AG04450 (cell line): ENCODE measurements at regions not wholly inside any gene's neighbourhood (a gene's known extent, or its start where the extent isn't known, plus 50 kb on each side); places are given as distances from the start of the nearest gene placed in this dataset.

Experiments
- CTCF ChIA-PET: fragments of 300-600, 350-600 bp; formaldehyde crosslinking; extraction: SDS; loops from one replicate; lab custom pipeline; 2022; ENCODE audit warnings: antibody characterized with exemption, inconsistent platforms; lab: Charles Lee
- POLR2A ChIA-PET: fragments of 350-600 bp; formaldehyde crosslinking; extraction: SDS; loops from one replicate; lab custom pipeline; 2021; ENCODE audit warnings: antibody characterized with exemption, inconsistent platforms; lab: Yijun Ruan, JAX
- DNase-seq: peaks from one replicate; pipeline ENCODE4 v3.0.0-alpha.2; 2011; ENCODE audit warnings: low read depth, low spot score
- H3K27ac ChIP-seq: one replicate; pipeline ENCODE4 v1.5.1; 2012; ENCODE audit warnings: low read depth, low read length, control low read depth
- H3K27me3 ChIP-seq: one replicate; pipeline ENCODE4 v1.6.0; 2012; ENCODE audit warnings: low read length; ENCODE audit not compliant: control insufficient read depth, insufficient read depth
- H3K4me3 ChIP-seq: 2 replicates; pipeline ENCODE4 v1.5.1; 2011; ENCODE audit warnings: mild to moderate bottlenecking, low read depth, low read length, control low read depth
- H3K9me3 ChIP-seq: 2 replicates; pipeline ENCODE4 v1.5.1; 2012; ENCODE audit warnings: low read length; ENCODE audit not compliant: control insufficient read depth, insufficient read depth
- TF ChIP-seq, protein P1 (sequence below): IDR thresholded peaks from 2 replicates; pipeline ENCODE4 v1.5.1; 2011; ENCODE audit warnings: low read depth, low read length, control low read depth, inconsistent platforms

GRCh38 chr3:191944835-191945234, 483.9 kb downstream of the PYDC2 start:
- no peak overlapping the region for H3K4me3 ChIP-seq
- ChIA-PET CTCF (no interaction called here), POLR2A (no interaction called here)
- no peak overlapping the region for H3K27ac ChIP-seq
- H3K9me3 ChIP-seq, result peaks cover 4% of the 10 kb centered on the region; the same call in 1 of the 2 replicates
- DNase-seq, result no peak
- TF ChIP-seq, protein P1, sequence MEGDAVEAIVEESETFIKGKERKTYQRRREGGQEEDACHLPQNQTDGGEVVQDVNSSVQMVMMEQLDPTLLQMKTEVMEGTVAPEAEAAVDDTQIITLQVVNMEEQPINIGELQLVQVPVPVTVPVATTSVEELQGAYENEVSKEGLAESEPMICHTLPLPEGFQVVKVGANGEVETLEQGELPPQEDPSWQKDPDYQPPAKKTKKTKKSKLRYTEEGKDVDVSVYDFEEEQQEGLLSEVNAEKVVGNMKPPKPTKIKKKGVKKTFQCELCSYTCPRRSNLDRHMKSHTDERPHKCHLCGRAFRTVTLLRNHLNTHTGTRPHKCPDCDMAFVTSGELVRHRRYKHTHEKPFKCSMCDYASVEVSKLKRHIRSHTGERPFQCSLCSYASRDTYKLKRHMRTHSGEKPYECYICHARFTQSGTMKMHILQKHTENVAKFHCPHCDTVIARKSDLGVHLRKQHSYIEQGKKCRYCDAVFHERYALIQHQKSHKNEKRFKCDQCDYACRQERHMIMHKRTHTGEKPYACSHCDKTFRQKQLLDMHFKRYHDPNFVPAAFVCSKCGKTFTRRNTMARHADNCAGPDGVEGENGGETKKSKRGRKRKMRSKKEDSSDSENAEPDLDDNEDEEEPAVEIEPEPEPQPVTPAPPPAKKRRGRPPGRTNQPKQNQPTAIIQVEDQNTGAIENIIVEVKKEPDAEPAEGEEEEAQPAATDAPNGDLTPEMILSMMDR, result no peak
- no peaks in the 10 kb centered on the region for H3K27me3 ChIP-seq

DNA sequence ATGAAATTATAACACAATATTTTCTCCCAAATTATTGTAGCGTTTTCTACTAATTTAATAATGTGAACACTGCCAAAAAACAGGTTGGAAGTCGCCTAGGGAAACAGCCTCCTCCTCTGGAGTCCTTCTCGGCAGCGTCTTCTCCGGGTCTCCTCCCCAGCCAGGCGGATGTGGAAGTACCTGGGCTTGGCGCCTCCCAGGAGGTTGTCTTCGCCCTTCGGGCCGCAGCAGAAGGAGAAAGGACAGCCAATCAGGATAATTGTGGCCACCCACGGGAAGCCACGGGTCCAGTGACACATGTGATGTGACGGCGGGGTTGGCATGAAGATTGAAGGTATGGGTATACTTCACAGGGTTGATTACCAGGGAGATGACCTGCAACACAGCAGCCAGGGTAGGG, 491.2 kb downstream of the PYDC2 start:
- H3K27ac ChIP-seq, result no peak overlapping the region
- ChIA-PET CTCF (no interaction called here), POLR2A (no interaction called here)
- DNase-seq, result no peak
- peaks cover 9% of the 10 kb centered on the region for H3K9me3 ChIP-seq
- TF ChIP-seq, protein P1, result no peak
- H3K4me3 ChIP-seq, result no peak overlapping the region
- H3K27me3 ChIP-seq, result no peaks in the 10 kb centered on the region

DNA sequence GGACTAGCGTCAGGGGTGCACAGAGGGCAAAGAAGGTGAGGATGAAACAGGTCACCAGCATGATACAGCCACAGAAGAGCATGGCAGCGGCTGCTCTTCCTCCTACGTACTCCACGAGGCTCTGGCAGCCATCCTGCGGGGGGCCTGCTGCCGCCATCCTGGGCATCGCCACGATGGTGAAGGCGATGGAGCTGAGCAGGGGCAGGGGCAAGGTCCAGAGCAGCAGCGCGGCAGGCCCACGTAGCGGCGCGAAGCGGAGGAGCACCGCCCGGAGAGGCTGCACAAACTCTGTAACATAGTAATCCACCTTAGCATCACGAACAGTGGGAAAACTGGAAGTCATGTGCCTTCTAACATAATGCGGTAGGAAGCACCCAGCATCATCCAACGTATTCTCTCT, 491.6 kb downstream of the PYDC2 start:
- TF ChIP-seq, protein P1, result no peak
- no peaks in the 10 kb centered on the region for H3K27me3 ChIP-seq
- ChIA-PET CTCF (no interaction called here), POLR2A (no interaction called here)
- no peak overlapping the region for H3K27ac ChIP-seq
- DNase-seq, result no peak
- peaks cover 9% of the 10 kb centered on the region for H3K9me3 ChIP-seq
- H3K4me3 ChIP-seq, result no peak overlapping the region

GRCh38 chr3:191958980-191959671, 498.2 kb downstream of the PYDC2 start:
- no peak for DNase-seq
- CTCF ChIA-PET, result no interaction called here
- Histone ChIP-seq H3K27me3 (no peaks in the 10 kb centered on the region), H3K4me3 (no peak overlapping the region), H3K9me3 (peaks cover 3% of the 10 kb centered on the region; the same call in 1 of the 2 replicates), H3K27ac (no peak overlapping the region)
- POLR2A ChIA-PET, result no interaction called here
- TF ChIP-seq, protein P1, result no peak

DNA sequence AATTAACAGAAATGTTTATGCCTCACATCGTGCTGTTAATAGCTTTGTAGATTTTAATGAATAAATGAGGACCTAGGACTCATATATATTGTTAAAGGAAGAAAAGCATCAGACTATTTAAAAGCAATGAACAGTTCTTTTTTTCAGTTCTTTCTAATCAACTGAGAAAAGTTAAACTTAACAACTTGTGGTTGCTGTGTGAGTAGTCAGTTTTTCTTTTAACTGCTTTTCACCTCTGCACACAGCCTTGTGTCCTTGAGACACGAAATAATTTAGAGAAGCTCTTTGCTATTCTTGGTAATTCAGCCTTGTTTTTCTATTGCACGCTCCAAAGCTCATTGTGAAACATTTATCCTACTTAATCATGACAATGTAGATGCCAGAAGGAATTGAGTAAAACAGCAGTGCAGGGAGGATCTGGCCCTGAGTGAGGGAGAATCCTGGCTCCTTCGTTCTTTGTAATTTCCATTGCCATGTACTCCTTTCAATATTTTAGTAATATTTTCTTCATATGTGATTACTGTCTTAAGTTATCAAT, 499.0 kb downstream of the PYDC2 start:
- no peak overlapping the region for H3K4me3 ChIP-seq
- peaks cover 3% of the 10 kb centered on the region; the same call in 1 of the 2 replicates for H3K9me3 ChIP-seq
- no peak overlapping the region for H3K27ac ChIP-seq
- TF ChIP-seq, protein P1, result no peak
- ChIA-PET POLR2A (no interaction called here), CTCF (no interaction called here)
- no peak for DNase-seq
- no peaks in the 10 kb centered on the region for H3K27me3 ChIP-seq
